GM23338 (cell line): ENCODE measurements at regions not wholly inside any gene's neighbourhood (a gene's known extent, or its start where the extent isn't known, plus 50 kb on each side); places are given as distances from the start of the nearest gene placed in this dataset.

ENCODE experiments used
- ATAC-seq: fragments of 200-7000 bp; cut with Tn5 transposase; 3 replicates; pipeline ENCODE4 v1.9.1; 2020
- DNase-seq: peaks from one replicate; pipeline ENCODE4 v3.0.0-alpha.2; 2015; ENCODE audit warnings: low spot score
- H2AFZ ChIP-seq: fragments of 200-600 bp; sonication (generic); 2 replicates; pipeline ENCODE4 v1.8.0; 2016; ENCODE audit warnings: antibody characterized with exemption, mild to moderate bottlenecking, moderate library complexity
- H3F3A ChIP-seq: fragments of 200-600 bp; sonication (generic); replicated peaks from 2 replicates; pipeline ENCODE4 v1.8.0; 2017; ENCODE audit warnings: antibody characterized with exemption, mixed run types, low read depth
- H3K27ac ChIP-seq: fragments of 200-600 bp; sonication (generic); 2 replicates; pipeline ENCODE4 v1.6.1; 2016; ENCODE audit warnings: low read depth
- H3K27me3 ChIP-seq: fragments of 200-600 bp; sonication (generic); 2 replicates; pipeline ENCODE4 v1.8.0; 2016; ENCODE audit warnings: mild to moderate bottlenecking, mixed run types, moderate library complexity; ENCODE audit not compliant: insufficient read depth
- H3K36me3 ChIP-seq: fragments of 200-600 bp; sonication (generic); 2 replicates; pipeline ENCODE4 v1.8.0; 2016; ENCODE audit warnings: mild to moderate bottlenecking; ENCODE audit not compliant: insufficient read depth
- H3K4me1 ChIP-seq: fragments of 200-600 bp; sonication (generic); 2 replicates; pipeline ENCODE4 v1.8.0; 2016; ENCODE audit warnings: mild to moderate bottlenecking, moderate library complexity; ENCODE audit not compliant: insufficient read depth
- H3K4me2 ChIP-seq: fragments of 200-600 bp; sonication (generic); 2 replicates; pipeline ENCODE4 v1.7.1; 2017; ENCODE audit warnings: mixed run types
- H3K4me3 ChIP-seq: fragments of 200-600 bp; sonication (generic); 2 replicates; pipeline ENCODE4 v1.6.1; 2016; ENCODE audit warnings: mixed run types
- H3K79me2 ChIP-seq: fragments of 200-600 bp; sonication (generic); replicated peaks from 2 replicates; pipeline ENCODE4 v1.8.0; 2017; ENCODE audit warnings: mild to moderate bottlenecking; ENCODE audit not compliant: insufficient read depth
- H3K9me2 ChIP-seq: fragments of 200-600 bp; sonication (generic); 2 replicates; pipeline ENCODE4 v1.8.0; 2017; ENCODE audit not compliant: insufficient read depth
- H4K20me1 ChIP-seq: fragments of 200-600 bp; sonication (generic); replicated peaks from 2 replicates; pipeline ENCODE4 v1.8.0; 2017; ENCODE audit warnings: mild to moderate bottlenecking; ENCODE audit not compliant: insufficient read depth
- H3K27ac Mint-ChIP-seq: 2 replicates; pipeline ENCODE4 v1.8.0; 2020; ENCODE audit warnings: inconsistent platforms, mild to moderate bottlenecking, moderate library complexity, mixed read lengths
- H3K27me3 Mint-ChIP-seq: 3 replicates; pipeline ENCODE4 v1.8.0; 2022; ENCODE audit warnings: low read depth, mild to moderate bottlenecking, moderate library complexity, mixed read lengths, inconsistent platforms; ENCODE audit not compliant: insufficient read depth, poor library complexity
- H3K36me3 Mint-ChIP-seq: 3 replicates; pipeline ENCODE4 v1.8.0; 2021; ENCODE audit warnings: low read depth, mild to moderate bottlenecking, inconsistent platforms, moderate library complexity, mixed read lengths
- H3K4me1 Mint-ChIP-seq: 3 replicates; pipeline ENCODE4 v1.8.0; 2020; ENCODE audit warnings: mild to moderate bottlenecking, inconsistent platforms, mixed read lengths
- H3K4me3 Mint-ChIP-seq: 3 replicates; pipeline ENCODE4 v1.8.0; 2021; ENCODE audit warnings: moderate library complexity, mild to moderate bottlenecking, inconsistent platforms, mixed read lengths
- H3K9me3 Mint-ChIP-seq: 3 replicates; pipeline ENCODE4 v1.8.0; 2020; ENCODE audit warnings: moderate library complexity, mild to moderate bottlenecking, inconsistent platforms, mixed read lengths
- CREB1 ChIP-seq: fragments of 250-450 bp; sonication (Bioruptor Pico); IDR thresholded peaks from 2 replicates; pipeline ENCODE4 v1.5.0; 2020; ENCODE audit warnings: low read depth, mild to moderate bottlenecking, moderate library complexity
- CTCF ChIP-seq, 2 experiments: fragments of 200-600 bp in 1 of 2; sonication (generic) in 1 of 2; conservative IDR thresholded peaks; 2 replicates each; pipeline versions ENCODE4 v1.5.1 to v1.6.1; 2016 to 2017; ENCODE audit warnings: antibody characterized with exemption in 2 of 2, low read depth in 2 of 2, mild to moderate bottlenecking in 2 of 2, moderate library complexity in 1 of 2
- ETS1 ChIP-seq: IDR thresholded peaks from 2 replicates; pipeline ENCODE4 v1.6.1; 2016; ENCODE audit warnings: antibody characterized with exemption
- EZH2phosphoT487 ChIP-seq: fragments of 200-600 bp; sonication (generic); IDR thresholded peaks from one replicate; pipeline ENCODE4 v1.8.1; 2018; ENCODE audit warnings: antibody characterized with exemption; ENCODE audit not compliant: unreplicated experiment
- JUNB ChIP-seq: IDR thresholded peaks from one replicate; pipeline ENCODE4 v1.6.1; 2016; ENCODE audit warnings: antibody characterized with exemption; ENCODE audit not compliant: unreplicated experiment
- NANOG ChIP-seq: IDR thresholded peaks from 2 replicates; pipeline ENCODE4 v1.6.1; 2016; ENCODE audit warnings: antibody characterized with exemption, borderline replicate concordance
- REST ChIP-seq: IDR thresholded peaks from one replicate; pipeline ENCODE4 v1.6.1; 2018; ENCODE audit warnings: antibody characterized with exemption; ENCODE audit not compliant: unreplicated experiment
- STAT1 ChIP-seq: IDR thresholded peaks from one replicate; pipeline ENCODE4 v1.6.1; 2016; ENCODE audit warnings: antibody characterized with exemption; ENCODE audit not compliant: unreplicated experiment
- ZNF114 ChIP-seq: fragments of 250-450 bp; sonication (Bioruptor Pico); IDR thresholded peaks from 2 replicates; pipeline ENCODE4 v1.5.0; 2020; ENCODE audit warnings: mild to moderate bottlenecking, moderate library complexity
- ZNF331 ChIP-seq: fragments of 250-450 bp; sonication (Bioruptor Pico); IDR thresholded peaks from 2 replicates; pipeline ENCODE4 v1.5.0; 2020; ENCODE audit warnings: low read depth, mild to moderate bottlenecking, moderate library complexity
- ZNF462 ChIP-seq: fragments of 250-450 bp; sonication (Bioruptor Pico); IDR thresholded peaks from 2 replicates; pipeline ENCODE4 v1.5.0; 2020; ENCODE audit warnings: mild to moderate bottlenecking, moderate library complexity

- TF ChIP-seq ZNF114 (no peak), STAT1 (no peak), ZNF331 (CRISPR knock-in tag) (no peak), JUNB (no peak), REST (no peak), CTCF (conservative IDR thresholded peaks at IDR 0.05; ENCODE audit: low read depth in 2 of 2) (no peak)
These were observed 167.1 kb upstream of the SOX1 start (continued) for GRCh38 chr13:111899714-111900389.

- Histone ChIP-seq H3K79me2 (no peaks in the 10 kb centered on the region), H3K4me3 (no peak overlapping the region), H2AFZ (no peak overlapping the region), H3K4me2 (no peak overlapping the region), H4K20me1 (no peaks in the 10 kb centered on the region), H3K36me3 (no peaks in the 10 kb centered on the region), H3K27me3 (no peaks in the 10 kb centered on the region), H3F3A (peaks cover under 1% of the 10 kb centered on the region; the same call in 1 of the 2 replicates), H3K27ac (no peak overlapping the region), H3K4me1 (no peaks in the 10 kb centered on the region), H3K9me2 (no peaks in the 10 kb centered on the region)
- no peaks in the 10 kb centered on the region for H3K36me3 Mint-ChIP-seq
- peaks cover 7% of the 10 kb centered on the region for H3K4me1 Mint-ChIP-seq
- DNase-seq (no peak), ATAC-seq (peak; percentile 21; the same call in 2 of the 3 replicates)
- H3K9me3 Mint-ChIP-seq = no peaks in the 10 kb centered on the region; the same call in 1 of the 3 replicates
- H3K27ac Mint-ChIP-seq = no peak overlapping the region
- H3K4me3 Mint-ChIP-seq = no peak overlapping the region
- peaks cover 8% of the 10 kb centered on the region for H3K27me3 Mint-ChIP-seq
- no peak for TF ChIP-seq EZH2phosphoT487
- no peak for TF ChIP-seq ZNF462 (CRISPR knock-in tag)
- no peak for TF ChIP-seq CREB1 (CRISPR knock-in tag)
- no peak for TF ChIP-seq NANOG
- TF ChIP-seq ETS1 = no peak
- TF ChIP-seq ZNF114 = no peak
These were observed 166.4 kb upstream of the SOX1 start for GRCh38 chr13:111900390-111901131.
